Right lobe of liver (tissue), 6 donors: ENCODE measurements at regions not wholly inside any gene's neighbourhood (a gene's known extent, or its start where the extent isn't known, plus 50 kb on each side); places are given as distances from the start of the nearest gene placed in this dataset.

Experiments
- ATAC-seq, 4 donors: fragments of 200-7000 bp; cut with Tn5 transposase; one replicate each; pipeline ENCODE4 v1.9.1; 2020; ENCODE audit warnings: mild to moderate bottlenecking in 4 of 4, moderate library complexity in 4 of 4
- DNase-seq, 3 donors: peaks; one replicate each; pipeline ENCODE4 v3.0.0-alpha.2; 2020
- H3K27ac ChIP-seq, 3 donors: fragments of 200-600 bp; one replicate each; pipeline ENCODE4 v1.8.0; 2022
- H3K27me3 ChIP-seq, 2 donors: fragments of 200-600 bp; one replicate each; pipeline ENCODE4 v1.8.0; 2022
- H3K36me3 ChIP-seq, 4 donors: fragments of 200-600 bp; sonication (generic) in 1 of 4; one replicate each; pipeline versions ENCODE4 v1.5.1 to v1.8.0; 2017 to 2022; ENCODE audit warnings: control low read depth in 1 of 4
- H3K4me1 ChIP-seq, 4 donors: fragments of 200-600 bp; sonication (generic) in 1 of 4; one replicate each; pipeline versions ENCODE4 v1.5.1 to v1.8.0; 2017 to 2022; ENCODE audit warnings: control low read depth in 1 of 4
- H3K4me3 ChIP-seq, 3 donors: fragments of 200-600 bp; one replicate each; pipeline ENCODE4 v1.8.0; 2022
- H3K9me3 ChIP-seq, 4 donors: fragments of 200-600 bp; sonication (generic) in 1 of 4; one replicate each; pipeline versions ENCODE4 v1.5.1 to v1.8.0; 2017 to 2022; ENCODE audit warnings: control low read depth in 1 of 4
- POLR2A ChIP-seq: fragments of 450-650 bp; IDR thresholded peaks from one replicate; pipeline ENCODE4 v1.6.1; 2017; ENCODE audit warnings: antibody characterized with exemption, mild to moderate bottlenecking
- WGBS: methylation state at CpG from one replicate; pipeline ENCODE4 v1.1.6; 2018; ENCODE audit warnings: low coverage, low lambda C conversion rate; ENCODE audit not compliant: insufficient coverage; ENCODE audit errors: missing lambda C conversion rate; 5-methylcytosine and 5-hydroxymethylcytosine counted together
- intact Hi-C, 2 donors: fragments of 100-400 bp; cut with DNase I; formaldehyde crosslinking; loops; one replicate each; pipeline versions ENCODE4 v1.11.2 to v1.14.1; 2022
- TF ChIP-seq, protein P1 (sequence below), 4 donors: fragments of 200-600 bp in 3 of 4; fragments of 450-650 bp in 1 of 4; IDR thresholded peaks; one replicate each; pipeline versions ENCODE4 v1.5.1 to v1.8.0; 2016 to 2022; ENCODE audit warnings: antibody characterized with exemption in 4 of 4, mild to moderate bottlenecking in 2 of 4
- donor health status: DM: no; HTN: yes; CAD: no.
- donor health status: DM: no; HTN: no; CAD: no.
- donor health status: DM: no; HTN: no; CAD: no.
- donor health status: DM: no; HTN: yes; CAD: no.
- donor health status: DM: no; HTN: yes; CAD: no.

DNA sequence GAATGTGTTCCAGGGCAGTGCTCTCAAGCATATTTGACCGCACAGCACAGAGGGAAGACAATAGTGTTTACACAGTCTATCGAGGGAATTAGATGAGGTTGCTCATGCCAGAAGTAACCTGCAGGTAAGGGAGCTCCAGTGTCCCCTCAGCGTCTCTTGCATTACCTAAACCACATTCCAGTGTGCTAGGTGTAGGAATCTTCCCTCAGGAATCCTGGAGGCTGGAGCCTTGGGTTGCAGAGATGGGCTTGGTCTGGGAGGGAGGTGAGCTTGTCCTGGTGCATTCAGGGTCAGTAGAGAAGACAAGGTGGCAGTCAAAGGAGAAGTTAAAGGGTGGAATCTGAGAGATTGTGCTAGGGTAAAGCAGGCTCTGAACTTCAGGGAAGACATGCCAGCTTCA lies 56.3 kb downstream of the SOX14 start:
- ATAC-seq: no peak
- no peak for DNase-seq
- 38% methylated on average over 3 of the region's 3 CpGs for WGBS

DNA sequence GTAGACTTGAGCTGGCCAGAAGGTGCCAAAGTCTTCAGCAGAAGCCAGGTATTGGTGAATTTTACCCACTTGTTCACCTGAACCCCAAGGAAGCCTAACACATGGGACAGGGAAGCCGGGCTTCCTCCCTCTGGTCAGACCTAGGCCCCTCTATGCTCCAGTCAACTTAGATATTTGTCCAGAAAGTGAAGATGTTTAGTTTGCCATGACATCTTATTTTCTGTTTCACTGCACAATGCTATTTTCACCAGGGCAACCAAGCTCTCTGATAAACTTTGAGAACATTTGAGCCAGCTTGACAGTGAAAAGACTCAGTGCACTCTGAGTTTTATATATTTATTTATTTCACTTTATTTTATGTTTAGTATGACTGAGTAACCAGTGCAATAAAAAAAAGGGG lies 71.0 kb downstream of the SOX14 start:
- TF ChIP-seq POLR2A: no peak
- TF ChIP-seq, protein P1, sequence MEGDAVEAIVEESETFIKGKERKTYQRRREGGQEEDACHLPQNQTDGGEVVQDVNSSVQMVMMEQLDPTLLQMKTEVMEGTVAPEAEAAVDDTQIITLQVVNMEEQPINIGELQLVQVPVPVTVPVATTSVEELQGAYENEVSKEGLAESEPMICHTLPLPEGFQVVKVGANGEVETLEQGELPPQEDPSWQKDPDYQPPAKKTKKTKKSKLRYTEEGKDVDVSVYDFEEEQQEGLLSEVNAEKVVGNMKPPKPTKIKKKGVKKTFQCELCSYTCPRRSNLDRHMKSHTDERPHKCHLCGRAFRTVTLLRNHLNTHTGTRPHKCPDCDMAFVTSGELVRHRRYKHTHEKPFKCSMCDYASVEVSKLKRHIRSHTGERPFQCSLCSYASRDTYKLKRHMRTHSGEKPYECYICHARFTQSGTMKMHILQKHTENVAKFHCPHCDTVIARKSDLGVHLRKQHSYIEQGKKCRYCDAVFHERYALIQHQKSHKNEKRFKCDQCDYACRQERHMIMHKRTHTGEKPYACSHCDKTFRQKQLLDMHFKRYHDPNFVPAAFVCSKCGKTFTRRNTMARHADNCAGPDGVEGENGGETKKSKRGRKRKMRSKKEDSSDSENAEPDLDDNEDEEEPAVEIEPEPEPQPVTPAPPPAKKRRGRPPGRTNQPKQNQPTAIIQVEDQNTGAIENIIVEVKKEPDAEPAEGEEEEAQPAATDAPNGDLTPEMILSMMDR (IDR thresholded peaks at IDR 0.05): no peak
- H3K36me3 ChIP-seq: no peaks in the 10 kb centered on the region
- whole genome bisulfite sequencing: no CpG with 5 or more reads among the region's 1 CpG
- no peaks in the 10 kb centered on the region for H3K27me3 ChIP-seq
- DNase-seq (no peak), ATAC-seq (no peak)
- no peaks in the 10 kb centered on the region for H3K4me1 ChIP-seq
- no peak overlapping the region for H3K4me3 ChIP-seq
- no peak overlapping the region for H3K27ac ChIP-seq
- H3K9me3 ChIP-seq: no peaks in the 10 kb centered on the region
- intact Hi-C loops: no loop called here

More for the DNA sequence above, 56.3 kb downstream of the SOX14 start:
- Histone ChIP-seq H3K9me3 (no peaks in the 10 kb centered on the region), H3K4me1 (no peaks in the 10 kb centered on the region), H3K4me3 (no peak overlapping the region), H3K27me3 (no peaks in the 10 kb centered on the region), H3K27ac (no peak overlapping the region), H3K36me3 (no peaks in the 10 kb centered on the region)
- TF ChIP-seq POLR2A: no peak
- TF ChIP-seq, protein P1 (IDR thresholded peaks at IDR 0.05): no peak
- intact Hi-C loops: no loop called here

DNA sequence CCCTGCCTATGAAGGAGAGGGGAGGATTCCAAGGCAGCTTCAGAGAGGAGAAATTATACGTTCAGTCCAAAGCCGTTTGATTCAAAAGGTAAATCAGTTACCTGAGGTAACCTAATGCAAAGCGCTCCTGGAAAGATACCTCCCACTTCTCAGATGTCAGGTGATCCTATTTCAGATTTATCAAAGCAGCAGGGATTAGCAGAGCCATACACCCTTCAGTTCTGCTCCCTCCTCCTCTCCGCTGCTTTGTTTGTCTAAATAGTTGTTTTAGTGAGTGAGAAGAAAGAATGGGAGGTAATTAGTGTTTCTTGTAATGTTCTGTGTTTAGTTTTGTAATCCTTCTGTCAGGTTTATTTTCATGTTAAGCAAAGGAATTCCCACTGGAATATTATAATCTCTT lies 81.1 kb downstream of the SOX14 start:
- no peaks in the 10 kb centered on the region for H3K27me3 ChIP-seq
- intact Hi-C loops: no loop called here
- H3K27ac ChIP-seq: no peak overlapping the region
- TF ChIP-seq, protein P1 (IDR thresholded peaks at IDR 0.05): no peak
- TF ChIP-seq POLR2A: no peak
- 31% methylated on average over 4 of the region's 4 CpGs for WGBS
- H3K4me3 ChIP-seq: no peak overlapping the region
- ATAC-seq (no peak), DNase-seq (no peak)
- no peaks in the 10 kb centered on the region for H3K4me1 ChIP-seq
- no peaks in the 10 kb centered on the region for H3K9me3 ChIP-seq
- no peaks in the 10 kb centered on the region for H3K36me3 ChIP-seq

DNA sequence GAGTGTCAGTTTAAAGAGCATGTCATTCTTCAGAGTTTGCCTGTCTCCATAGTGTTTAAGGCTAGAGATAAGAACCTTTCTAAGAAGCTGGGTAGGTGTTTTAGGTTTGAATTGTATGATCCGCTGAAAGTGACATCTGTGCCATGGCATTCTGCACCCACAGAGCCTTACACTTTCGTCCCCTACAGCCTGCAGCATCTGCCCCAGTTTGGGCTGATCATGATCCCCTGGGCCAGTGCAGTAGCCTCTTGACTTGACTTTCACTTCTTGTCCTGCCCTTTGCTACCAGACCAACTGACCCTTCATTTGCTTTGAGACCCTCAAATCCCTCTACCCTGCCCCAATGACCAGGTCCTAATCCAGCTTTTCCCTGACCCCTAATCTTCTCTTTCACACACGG lies 81.6 kb downstream of the SOX14 start:
- Histone ChIP-seq H3K36me3 (no peaks in the 10 kb centered on the region), H3K4me3 (no peak overlapping the region), H3K4me1 (no peaks in the 10 kb centered on the region), H3K27me3 (no peaks in the 10 kb centered on the region), H3K9me3 (no peaks in the 10 kb centered on the region), H3K27ac (no peak overlapping the region)
- DNase-seq (no peak), ATAC-seq (no peak)
- WGBS: 47% methylated on average over 2 of the region's 3 CpGs
- intact Hi-C loops: no loop called here
- TF ChIP-seq, protein P1 (IDR thresholded peaks at IDR 0.05): no peak
- no peak for TF ChIP-seq POLR2A

DNA sequence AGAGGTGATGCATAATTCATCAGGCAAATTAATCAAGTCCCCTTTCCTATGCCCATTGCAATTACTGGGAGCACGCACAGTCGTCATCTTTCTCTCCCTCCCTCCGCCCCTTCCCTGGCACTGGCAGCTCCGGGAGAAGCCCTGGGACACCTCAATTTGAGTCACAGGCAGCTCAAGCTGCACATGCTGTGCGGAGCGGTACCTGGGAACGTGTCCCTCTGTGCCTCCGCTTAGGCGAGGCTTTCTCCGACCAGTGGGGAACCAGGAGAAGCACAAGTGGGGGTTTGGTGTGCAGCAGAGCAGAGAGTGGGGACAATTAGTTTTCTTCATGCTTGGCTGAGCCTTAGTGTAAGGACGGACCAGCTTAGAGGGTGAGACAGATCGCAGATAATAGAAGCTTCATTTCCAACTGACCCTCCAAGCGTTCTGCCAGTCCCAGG lies 88.3 kb downstream of the SOX14 start:
- no peak overlapping the region for H3K27ac ChIP-seq
- ATAC-seq (no peak), DNase-seq (no peak)
- H3K9me3 ChIP-seq: no peaks in the 10 kb centered on the region
- WGBS: 49% methylated on average over 11 of the region's 13 CpGs
- no peak overlapping the region for H3K4me3 ChIP-seq
- TF ChIP-seq, protein P1 (IDR thresholded peaks at IDR 0.05): no peak
- no peak for TF ChIP-seq POLR2A
- intact Hi-C loops: no loop called here
- H3K4me1 ChIP-seq: no peaks in the 10 kb centered on the region
- H3K27me3 ChIP-seq: no peaks in the 10 kb centered on the region
- H3K36me3 ChIP-seq: no peaks in the 10 kb centered on the region
